Brain microvascular endothelial cell (primary cell): ENCODE measurements at regions not wholly inside any gene's neighbourhood (a gene's known extent, or its start where the extent isn't known, plus 50 kb on each side); places are given as distances from the start of the nearest gene placed in this dataset.
"Not testable (repeated sequence)": the region's sequence is repeated elsewhere in the genome, so short reads cannot be mapped to it uniquely, and the experiment has no call there.

Experiments
- DNase-seq: peaks from one replicate; pipeline ENCODE4 v3.0.0-alpha.2; 2020
- H3K27ac ChIP-seq: fragments of 250-450 bp; sonication (Bioruptor Pico); 2 replicates; pipeline ENCODE4 v1.5.1; 2020; ENCODE audit warnings: mild to moderate bottlenecking, moderate library complexity
- H3K27me3 ChIP-seq: fragments of 250-450 bp; sonication (Bioruptor Pico); replicated peaks from 2 replicates; pipeline ENCODE4 v1.5.1; 2020; ENCODE audit warnings: mild to moderate bottlenecking
- H3K36me3 ChIP-seq: fragments of 250-450 bp; sonication (Bioruptor Pico); replicated peaks from 2 replicates; pipeline ENCODE4 v1.5.1; 2020; ENCODE audit warnings: mild to moderate bottlenecking
- H3K4me3 ChIP-seq: 2 replicates; pipeline ENCODE4 v1.5.1; 2011; ENCODE audit warnings: low read depth, mild to moderate bottlenecking, control low read depth, low read length, moderate library complexity
- CTCF ChIP-seq: IDR thresholded peaks from 2 replicates; pipeline ENCODE4 v1.5.1; 2011; ENCODE audit warnings: low read depth, mild to moderate bottlenecking, moderate library complexity, low read length, control low read depth, inconsistent platforms; ENCODE audit errors: missing control alignments
- in situ Hi-C: cut with HindIII; loops from 2 replicates; pipeline ENCODE4 v1.10.0; 2017; ENCODE audit warnings: low sequenced_read_pairs, low pct_ligation_motif_present

GRCh38 chr19:20367811-20368294, 197.7 kb downstream of the ZNF737 start:
- no peak overlapping the region for H3K4me3 ChIP-seq
- H3K27me3 ChIP-seq: no peaks in the 10 kb centered on the region
- no peak for TF ChIP-seq CTCF
- H3K27ac ChIP-seq: no peak overlapping the region
- in situ Hi-C loops: no loop called here
- H3K36me3 ChIP-seq: no peaks in the 10 kb centered on the region
- no peak for DNase-seq

GRCh38 chr19:20365146-20365545, 198.1 kb downstream of the ZNF486 start:
- DNase-seq: no peak
- in situ Hi-C loops: no loop called here

GRCh38 chr19:20359933-20360720, 193.1 kb downstream of the ZNF486 start:
- Histone ChIP-seq H3K36me3 (no peaks in the 10 kb centered on the region), H3K27ac (no peak overlapping the region), H3K4me3 (no peak overlapping the region), H3K27me3 (no peaks in the 10 kb centered on the region)
- no peak for DNase-seq
- TF ChIP-seq CTCF: peak; percentile 1
- in situ Hi-C loops: no loop called here

More at GRCh38 chr19:20365146-20365545, 198.1 kb downstream of the ZNF486 start:
- no peaks in the 10 kb centered on the region for H3K36me3 ChIP-seq
- no peak for TF ChIP-seq CTCF
- no peak overlapping the region for H3K27ac ChIP-seq
- no peaks in the 10 kb centered on the region for H3K27me3 ChIP-seq
- no peak overlapping the region for H3K4me3 ChIP-seq

GRCh38 chr19:20358841-20359465, 191.9 kb downstream of the ZNF486 start:
- H3K4me3 ChIP-seq, H3K36me3 ChIP-seq, H3K27me3 ChIP-seq, in situ Hi-C loops, H3K27ac ChIP-seq, DNase-seq: not testable (repeated sequence)

GRCh38 chr19:20357921-20358320, 190.9 kb downstream of the ZNF486 start:
- no peak for TF ChIP-seq CTCF
- Histone ChIP-seq H3K4me3 (no peak overlapping the region), H3K36me3 (no peaks in the 10 kb centered on the region), H3K27me3 (no peaks in the 10 kb centered on the region), H3K27ac (no peak overlapping the region)
- in situ Hi-C loops: no loop called here
- DNase-seq: no peak

GRCh38 chr19:20351244-20351643, 184.2 kb downstream of the ZNF486 start:
- TF ChIP-seq CTCF: no peak
- no peak for DNase-seq
- Histone ChIP-seq H3K4me3 (no peak overlapping the region), H3K27me3 (no peaks in the 10 kb centered on the region), H3K36me3 (no peaks in the 10 kb centered on the region), H3K27ac (no peak overlapping the region)
- in situ Hi-C loops: no loop called here
